Epithelial cell of proximal tubule (primary cell): ENCODE measurements at regions not wholly inside any gene's neighbourhood (a gene's known extent, or its start where the extent isn't known, plus 50 kb on each side); places are given as distances from the start of the nearest gene placed in this dataset.

ENCODE experiments used
- DNase-seq: peaks from one replicate; pipeline ENCODE4 v3.0.0-alpha.2; 2011; ENCODE audit warnings: low read depth
- H3K4me3 ChIP-seq: 2 replicates; pipeline ENCODE4 v1.5.1; 2011; ENCODE audit warnings: low read depth, mild to moderate bottlenecking, low read length
- CTCF ChIP-seq: conservative IDR thresholded peaks from 2 replicates; pipeline ENCODE4 v1.5.1; 2012; ENCODE audit warnings: low read depth, mild to moderate bottlenecking, low read length

GRCh38 chr14:101466456-101467180 is 94.7 kb upstream of the DIO3 start:
- H3K4me3 ChIP-seq, result no peak overlapping the region
- no peak for TF ChIP-seq CTCF
- no peak for DNase-seq

DNA sequence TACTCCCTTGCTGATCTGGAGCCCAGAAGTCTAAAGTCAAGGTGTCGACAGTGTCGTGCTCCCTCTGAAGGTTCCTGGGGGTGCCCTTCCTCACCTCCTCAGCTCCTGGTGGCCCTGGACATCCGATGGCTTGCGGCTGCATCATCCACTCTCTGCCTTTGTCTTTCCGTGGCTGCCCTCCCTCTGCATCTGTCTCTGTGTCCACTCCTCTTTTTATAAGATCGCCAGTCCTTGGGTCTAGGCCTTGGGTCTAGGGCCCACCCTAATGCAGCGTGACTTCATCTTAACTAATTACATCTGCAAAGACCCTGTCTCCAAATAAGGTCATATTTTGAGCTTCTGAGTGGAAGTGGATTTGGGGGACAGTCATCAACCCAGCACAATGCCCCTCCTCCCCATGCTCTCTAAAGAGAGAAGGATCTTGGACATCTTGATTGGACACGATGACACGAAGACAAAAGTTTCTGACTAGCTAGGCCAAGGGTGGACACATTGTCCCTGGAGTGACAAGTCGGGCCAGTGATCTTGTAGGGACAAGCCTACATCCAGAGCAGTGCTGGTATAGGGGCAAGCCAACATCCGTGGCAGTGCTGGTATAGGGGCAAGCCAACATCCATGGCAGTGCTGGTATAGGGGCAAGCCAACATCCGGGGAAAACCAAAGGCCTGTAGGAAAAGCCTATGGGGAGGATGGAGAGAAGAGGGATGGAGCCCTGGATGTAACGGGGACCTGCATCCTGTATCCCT is 93.9 kb upstream of the DIO3 start:
- no peak for TF ChIP-seq CTCF
- H3K4me3 ChIP-seq, result no peak overlapping the region
- DNase-seq, result no peak

GRCh38 chr14:101469382-101470247 is 91.7 kb upstream of the DIO3 start:
- no peak overlapping the region for H3K4me3 ChIP-seq
- no peak for DNase-seq
- no peak for TF ChIP-seq CTCF

DNA sequence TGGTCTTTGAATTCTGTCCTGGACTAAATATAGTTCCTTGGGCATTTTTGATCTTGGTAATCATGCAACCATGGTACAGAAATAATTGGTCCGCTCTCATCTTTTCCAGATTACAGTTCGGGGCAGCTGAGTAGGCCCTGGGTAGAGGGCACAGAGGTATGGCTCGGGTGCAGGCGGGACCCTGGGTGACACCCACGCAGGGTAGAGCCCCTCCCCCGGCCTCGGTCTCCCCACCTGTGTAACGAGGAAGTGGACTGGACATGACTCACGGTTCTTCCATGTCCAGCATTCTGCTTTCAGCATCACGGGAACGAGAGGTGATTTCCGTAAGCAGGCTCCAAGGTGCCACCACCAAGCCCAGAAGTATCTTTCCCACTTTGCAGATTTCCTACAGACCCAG is 91.0 kb upstream of the DIO3 start:
- DNase-seq, result no peak
- no peak overlapping the region for H3K4me3 ChIP-seq
- no peak for TF ChIP-seq CTCF

DNA sequence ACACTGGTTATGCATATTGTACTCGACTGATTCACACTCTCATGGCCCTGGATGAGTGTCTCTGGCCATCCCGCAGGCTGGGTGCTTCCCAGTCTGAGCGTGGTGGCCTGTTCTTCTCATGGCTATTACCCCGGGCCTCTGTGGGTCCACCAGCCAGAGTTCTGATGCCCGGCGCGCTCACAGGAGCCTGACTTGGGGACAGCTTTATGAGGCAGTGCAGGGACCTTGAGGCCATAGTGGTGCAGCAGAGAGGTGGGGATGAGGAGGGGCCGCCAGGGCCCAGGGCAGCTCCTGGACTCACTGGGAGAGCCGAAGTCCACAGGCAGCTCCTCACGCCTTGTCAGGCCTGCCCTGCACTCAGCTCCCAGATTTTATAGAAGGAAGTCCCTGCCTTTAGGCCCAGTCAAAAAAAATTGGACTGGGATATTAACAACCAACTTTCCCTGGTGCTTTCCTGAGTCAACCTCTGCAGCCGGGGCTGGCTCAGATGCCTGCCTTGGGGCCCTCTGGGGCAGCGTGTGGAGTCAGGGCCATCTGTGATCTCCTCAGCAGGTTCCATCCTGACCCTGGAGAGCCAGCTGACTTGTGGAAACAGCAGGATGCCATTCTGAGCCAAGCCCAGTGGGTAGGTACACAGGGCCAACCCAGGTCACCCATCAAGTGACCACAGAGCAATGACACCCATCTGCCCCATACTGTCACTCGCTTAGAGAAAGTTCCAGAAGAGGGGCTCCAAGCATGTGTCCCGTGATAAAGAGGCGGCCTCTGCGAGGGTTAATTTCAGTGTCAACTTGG is 89.4 kb upstream of the DIO3 start:
- TF ChIP-seq CTCF, result no peak
- DNase-seq, result no peak
- no peak overlapping the region for H3K4me3 ChIP-seq

- no peak overlapping the region for H3K4me3 ChIP-seq
- DNase-seq, result no peak
- no peak for TF ChIP-seq CTCF
Observed at GRCh38 chr14:101472518-101472849, 88.8 kb upstream of the DIO3 start.
